GM10266 (cell line): ENCODE measurements at regions not wholly inside any gene's neighbourhood (a gene's known extent, or its start where the extent isn't known, plus 50 kb on each side); places are given as distances from the start of the nearest gene placed in this dataset.

Experiments
- DNase-seq: peaks from one replicate; pipeline ENCODE4 v3.0.0; 2012; ENCODE audit errors: extremely low spot score
- TF ChIP-seq, protein P1 (sequence below): IDR thresholded peaks from 2 replicates; pipeline ENCODE4 v1.5.1; 2012; ENCODE audit warnings: mild to moderate bottlenecking, low read depth; ENCODE audit not compliant: control insufficient read depth, insufficient read depth; ENCODE audit errors: missing control alignments

GRCh38 chr4:96691521-96691920 lies 851.6 kb downstream of the PDHA2 start:
- TF ChIP-seq, protein P1, sequence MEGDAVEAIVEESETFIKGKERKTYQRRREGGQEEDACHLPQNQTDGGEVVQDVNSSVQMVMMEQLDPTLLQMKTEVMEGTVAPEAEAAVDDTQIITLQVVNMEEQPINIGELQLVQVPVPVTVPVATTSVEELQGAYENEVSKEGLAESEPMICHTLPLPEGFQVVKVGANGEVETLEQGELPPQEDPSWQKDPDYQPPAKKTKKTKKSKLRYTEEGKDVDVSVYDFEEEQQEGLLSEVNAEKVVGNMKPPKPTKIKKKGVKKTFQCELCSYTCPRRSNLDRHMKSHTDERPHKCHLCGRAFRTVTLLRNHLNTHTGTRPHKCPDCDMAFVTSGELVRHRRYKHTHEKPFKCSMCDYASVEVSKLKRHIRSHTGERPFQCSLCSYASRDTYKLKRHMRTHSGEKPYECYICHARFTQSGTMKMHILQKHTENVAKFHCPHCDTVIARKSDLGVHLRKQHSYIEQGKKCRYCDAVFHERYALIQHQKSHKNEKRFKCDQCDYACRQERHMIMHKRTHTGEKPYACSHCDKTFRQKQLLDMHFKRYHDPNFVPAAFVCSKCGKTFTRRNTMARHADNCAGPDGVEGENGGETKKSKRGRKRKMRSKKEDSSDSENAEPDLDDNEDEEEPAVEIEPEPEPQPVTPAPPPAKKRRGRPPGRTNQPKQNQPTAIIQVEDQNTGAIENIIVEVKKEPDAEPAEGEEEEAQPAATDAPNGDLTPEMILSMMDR = no peak

GRCh38 chr4:96698831-96699230 lies 858.9 kb downstream of the PDHA2 start:
- no peak for DNase-seq
- TF ChIP-seq, protein P1 = no peak

More at GRCh38 chr4:96691521-96691920, 851.6 kb downstream of the PDHA2 start:
- DNase-seq = no peak

DNA sequence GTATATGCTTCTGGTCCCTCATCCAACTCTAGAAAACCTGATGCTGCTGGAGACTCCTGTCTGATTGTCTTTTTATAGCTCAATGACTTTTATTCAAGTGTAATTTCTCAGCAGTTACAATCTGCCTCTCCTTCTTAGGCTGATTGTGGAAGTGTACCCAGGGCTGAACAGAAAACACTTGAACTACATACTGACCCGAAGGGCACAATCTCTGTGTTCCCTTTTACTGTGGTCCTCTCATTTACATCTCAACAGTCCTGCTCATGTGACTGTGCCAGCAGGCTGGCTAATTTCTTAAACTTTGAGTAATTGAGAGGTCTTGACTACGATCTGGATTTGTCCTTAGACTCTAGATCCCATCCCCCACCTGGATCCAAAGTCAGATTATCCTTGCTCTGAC lies 863.4 kb downstream of the PDHA2 start:
- TF ChIP-seq, protein P1 = no peak
- no peak for DNase-seq

DNA sequence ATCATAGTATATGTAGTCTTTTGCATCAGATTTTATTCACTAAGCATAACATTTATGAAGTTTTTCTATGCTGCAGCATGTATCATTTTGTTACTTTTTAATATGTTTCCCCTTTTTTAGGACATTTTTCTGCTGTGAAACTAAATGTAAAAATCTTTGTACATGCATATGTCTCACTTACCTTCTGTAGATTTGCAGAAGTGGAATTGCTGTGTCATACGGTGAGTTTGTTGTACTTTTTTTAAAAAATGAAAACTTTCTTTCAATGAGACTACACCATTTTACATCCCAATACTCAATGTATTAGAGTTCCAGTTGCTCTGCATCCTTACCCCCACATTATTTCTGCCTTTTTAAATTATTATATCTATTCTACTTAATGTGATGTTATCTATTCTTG lies 868.9 kb downstream of the PDHA2 start:
- TF ChIP-seq, protein P1 = no peak
- DNase-seq = no peak

GRCh38 chr4:96713271-96713850 lies 873.5 kb downstream of the PDHA2 start:
- TF ChIP-seq, protein P1 = no peak

GRCh38 chr4:96729641-96730040 lies 889.7 kb downstream of the PDHA2 start:
- no peak for DNase-seq
- TF ChIP-seq, protein P1 = no peak

More at GRCh38 chr4:96713271-96713850, 873.5 kb downstream of the PDHA2 start:
- DNase-seq = no peak

DNA sequence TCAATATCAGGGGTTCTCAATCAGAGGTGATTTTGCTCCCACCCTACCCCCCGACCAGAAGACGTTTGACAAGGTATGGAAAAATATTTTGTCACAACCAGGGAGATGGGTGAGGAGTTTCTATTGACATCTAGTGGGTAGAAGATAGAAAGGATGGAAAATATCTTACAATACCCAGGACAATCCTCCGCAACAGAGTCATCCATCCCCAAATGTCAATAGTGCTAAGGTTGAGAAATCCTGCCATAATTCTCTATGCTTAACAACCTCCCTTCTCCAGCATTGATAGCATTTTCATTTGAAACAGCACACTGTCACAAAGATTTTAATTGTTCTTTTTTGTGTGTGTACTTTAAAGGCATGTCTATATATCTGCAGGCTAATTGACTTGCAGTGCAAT lies 890.5 kb downstream of the PDHA2 start:
- no peak for DNase-seq
- TF ChIP-seq, protein P1 = no peak
